ENCODE measurements at regions not wholly inside any gene's neighbourhood (a gene's known extent, or its start where the extent isn't known, plus 50 kb on each side); places are given as distances from the start of the nearest gene placed in this dataset.
"Not testable (repeated sequence)": the region's sequence is repeated elsewhere in the genome, so short reads cannot be mapped to it uniquely, and the experiment has no call there.

GRCh38 chr9:1876891-1877496 is 138.2 kb upstream of the SMARCA2 start:
- TF ChIP-seq POLR2A (IDR thresholded peaks at IDR 0.05; ENCODE audit: low read depth, low read length): no peak
- no peak for DNase-seq (ENCODE audit: insufficient read length, low spot score)
- no peak for FAIRE-seq

GRCh38 chr9:1877951-1878350 is 137.2 kb upstream of the SMARCA2 start:
- FAIRE-seq: no peak
- TF ChIP-seq POLR2A (IDR thresholded peaks at IDR 0.05; ENCODE audit: low read depth, low read length): no peak
- no peak for DNase-seq (ENCODE audit: insufficient read length, low spot score)

- FAIRE-seq: no peak
- DNase-seq (ENCODE audit: insufficient read length, low spot score): no peak
- TF ChIP-seq POLR2A (IDR thresholded peaks at IDR 0.05; ENCODE audit: low read depth, low read length): no peak
These were observed 136.3 kb upstream of the SMARCA2 start for GRCh38 chr9:1878811-1879210.

- DNase-seq (ENCODE audit: insufficient read length, low spot score) (no peak), FAIRE-seq (no peak)
- no peak for TF ChIP-seq POLR2A (IDR thresholded peaks at IDR 0.05; ENCODE audit: low read depth, low read length)
These were observed 135.6 kb upstream of the SMARCA2 start for GRCh38 chr9:1879501-1879900.

- TF ChIP-seq POLR2A (IDR thresholded peaks at IDR 0.05; ENCODE audit: low read depth, low read length): no peak
- no peak for DNase-seq (ENCODE audit: insufficient read length, low spot score)
- no peak for FAIRE-seq
These were observed 135.0 kb upstream of the SMARCA2 start for GRCh38 chr9:1880038-1880565.

GRCh38 chr9:1881708-1882295 is 133.3 kb upstream of the SMARCA2 start:
- TF ChIP-seq POLR2A (IDR thresholded peaks at IDR 0.05; ENCODE audit: low read depth, low read length): no peak
- FAIRE-seq: no peak
- no peak for DNase-seq (ENCODE audit: insufficient read length, low spot score)

- no peak for DNase-seq (ENCODE audit: insufficient read length, low spot score)
- FAIRE-seq: no peak
- no peak for TF ChIP-seq POLR2A (IDR thresholded peaks at IDR 0.05; ENCODE audit: low read depth, low read length)
These were observed 132.3 kb upstream of the SMARCA2 start for GRCh38 chr9:1882711-1883403.

- no peak for FAIRE-seq
- DNase-seq (ENCODE audit: insufficient read length, low spot score): no peak
- TF ChIP-seq POLR2A (IDR thresholded peaks at IDR 0.05; ENCODE audit: low read depth, low read length): no peak
These were observed 124.9 kb upstream of the SMARCA2 start for GRCh38 chr9:1890201-1890600.

GRCh38 chr9:1890816-1891215 is 124.3 kb upstream of the SMARCA2 start:
- no peak for TF ChIP-seq POLR2A (IDR thresholded peaks at IDR 0.05; ENCODE audit: low read depth, low read length)
- DNase-seq (ENCODE audit: insufficient read length, low spot score) (no peak), FAIRE-seq (no peak)

- not testable (repeated sequence) for FAIRE-seq
These were observed 112.0 kb upstream of the SMARCA2 start for GRCh38 chr9:1903080-1903704.

GRCh38 chr9:1907465-1907864 is 107.7 kb upstream of the SMARCA2 start:
- DNase-seq (ENCODE audit: insufficient read length, low spot score) (no peak), FAIRE-seq (no peak)
- no peak for TF ChIP-seq POLR2A (IDR thresholded peaks at IDR 0.05; ENCODE audit: low read depth, low read length)

More at GRCh38 chr9:1903080-1903704, 112.0 kb upstream of the SMARCA2 start:
- DNase-seq (ENCODE audit: insufficient read length, low spot score): not testable (repeated sequence)

GRCh38 chr9:1909322-1909721 is 105.8 kb upstream of the SMARCA2 start:
- FAIRE-seq (no peak), DNase-seq (ENCODE audit: insufficient read length, low spot score) (no peak)
- no peak for TF ChIP-seq POLR2A (IDR thresholded peaks at IDR 0.05; ENCODE audit: low read depth, low read length)

GRCh38 chr9:1910269-1910811 is 104.8 kb upstream of the SMARCA2 start:
- FAIRE-seq: no peak
- no peak for TF ChIP-seq POLR2A (IDR thresholded peaks at IDR 0.05; ENCODE audit: low read depth, low read length)
- DNase-seq (ENCODE audit: insufficient read length, low spot score): no peak

All from H54 (cell line).